Mesodermal cell (in vitro differentiated cells): ENCODE measurements at regions not wholly inside any gene's neighbourhood (a gene's known extent, or its start where the extent isn't known, plus 50 kb on each side); places are given as distances from the start of the nearest gene placed in this dataset.

Experiments used
- H3K27ac ChIP-seq: 2 replicates; pipeline ENCODE4 v1.7.0; 2013; ENCODE audit warnings: mild to moderate bottlenecking, low read depth, low read length, moderate library complexity; ENCODE audit not compliant: severe bottlenecking
- H3K36me3 ChIP-seq: 2 replicates; pipeline ENCODE4 v1.7.1; 2013; ENCODE audit warnings: mild to moderate bottlenecking, low read length, moderate library complexity; ENCODE audit not compliant: control insufficient read depth, insufficient read depth
- H3K4me1 ChIP-seq: one replicate; pipeline ENCODE4 v1.7.1; 2013; ENCODE audit warnings: mild to moderate bottlenecking, low read length; ENCODE audit not compliant: insufficient read depth, control insufficient read depth, poor library complexity, severe bottlenecking
- H3K4me3 ChIP-seq: 2 replicates; pipeline ENCODE4 v1.7.0; 2013; ENCODE audit warnings: low read length, control low read depth, mild to moderate bottlenecking; ENCODE audit not compliant: insufficient read depth, poor library complexity, severe bottlenecking; ENCODE audit errors: extremely low read depth
- H3K9me3 ChIP-seq: 2 replicates; pipeline ENCODE4 v1.7.1; 2013; ENCODE audit warnings: mild to moderate bottlenecking, low read length, moderate library complexity; ENCODE audit not compliant: control insufficient read depth
- WGBS, 2 experiments: methylation state at CpG; one replicate each; pipeline ENCODE4 v1.1.5; 2013; ENCODE audit warnings: missing lambda C conversion rate in 2 of 2; ENCODE audit not compliant: insufficient coverage in 2 of 2; 5-methylcytosine and 5-hydroxymethylcytosine counted together

DNA sequence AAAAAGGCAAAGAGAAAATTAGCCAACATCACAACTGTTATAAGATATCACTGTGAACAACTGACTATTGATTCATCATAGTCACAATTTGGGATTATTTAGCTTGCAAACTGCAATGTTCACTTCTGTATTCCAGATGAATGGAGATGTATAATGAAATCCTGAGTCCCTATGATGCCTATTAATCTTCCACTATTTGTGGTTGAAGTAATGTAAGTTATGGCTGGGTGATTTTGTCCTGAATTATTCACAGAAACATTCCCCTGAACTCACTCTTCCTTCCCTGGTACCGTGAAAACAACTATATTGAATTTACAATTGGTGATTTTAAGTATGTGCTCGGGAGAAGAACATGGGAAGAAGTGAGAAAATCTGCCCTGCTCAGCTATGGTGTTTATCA, 50.8 kb upstream of the NPFFR2 start:
- H3K4me1 ChIP-seq, result no peaks in the 10 kb centered on the region
- H3K9me3 ChIP-seq, result no peaks in the 10 kb centered on the region
- WGBS, 2 experiments, result no CpG with 5 or more reads among the region's 2 CpGs
- no peak overlapping the region for H3K27ac ChIP-seq
- H3K36me3 ChIP-seq, result no peaks in the 10 kb centered on the region
- H3K4me3 ChIP-seq, result no peak overlapping the region
